ENCODE measurements at regions not wholly inside any gene's neighbourhood (a gene's known extent, or its start where the extent isn't known, plus 50 kb on each side); places are given as distances from the start of the nearest gene placed in this dataset.

DNA sequence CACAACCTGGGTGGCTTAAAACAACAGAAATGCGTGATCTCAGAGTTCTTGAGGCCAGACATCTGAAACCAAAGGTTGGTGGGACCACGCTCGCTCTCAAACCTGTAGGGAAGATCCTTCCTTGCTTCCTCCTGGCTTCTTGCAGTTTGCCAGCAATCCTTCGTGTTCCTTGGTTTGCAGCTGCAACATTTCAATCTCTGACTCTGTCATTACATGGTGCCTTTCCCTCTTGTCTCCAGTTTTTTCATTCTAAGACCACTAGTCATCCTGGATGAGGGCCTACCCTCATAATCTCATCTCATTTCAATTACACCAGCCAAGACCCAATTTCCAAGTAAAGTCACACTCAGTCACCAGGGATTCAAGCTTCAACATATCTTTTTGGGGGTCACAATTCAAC is 388.0 kb downstream of the GPM6A start:
- TF ChIP-seq, protein P1, sequence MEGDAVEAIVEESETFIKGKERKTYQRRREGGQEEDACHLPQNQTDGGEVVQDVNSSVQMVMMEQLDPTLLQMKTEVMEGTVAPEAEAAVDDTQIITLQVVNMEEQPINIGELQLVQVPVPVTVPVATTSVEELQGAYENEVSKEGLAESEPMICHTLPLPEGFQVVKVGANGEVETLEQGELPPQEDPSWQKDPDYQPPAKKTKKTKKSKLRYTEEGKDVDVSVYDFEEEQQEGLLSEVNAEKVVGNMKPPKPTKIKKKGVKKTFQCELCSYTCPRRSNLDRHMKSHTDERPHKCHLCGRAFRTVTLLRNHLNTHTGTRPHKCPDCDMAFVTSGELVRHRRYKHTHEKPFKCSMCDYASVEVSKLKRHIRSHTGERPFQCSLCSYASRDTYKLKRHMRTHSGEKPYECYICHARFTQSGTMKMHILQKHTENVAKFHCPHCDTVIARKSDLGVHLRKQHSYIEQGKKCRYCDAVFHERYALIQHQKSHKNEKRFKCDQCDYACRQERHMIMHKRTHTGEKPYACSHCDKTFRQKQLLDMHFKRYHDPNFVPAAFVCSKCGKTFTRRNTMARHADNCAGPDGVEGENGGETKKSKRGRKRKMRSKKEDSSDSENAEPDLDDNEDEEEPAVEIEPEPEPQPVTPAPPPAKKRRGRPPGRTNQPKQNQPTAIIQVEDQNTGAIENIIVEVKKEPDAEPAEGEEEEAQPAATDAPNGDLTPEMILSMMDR (conservative IDR thresholded peaks at IDR 0.05), result no peak
- TF ChIP-seq ZFX (IDR thresholded peaks at IDR 0.05), result no peak
